Fibroblast of lung (primary cell): ENCODE measurements at regions not wholly inside any gene's neighbourhood (a gene's known extent, or its start where the extent isn't known, plus 50 kb on each side); places are given as distances from the start of the nearest gene placed in this dataset.
"Not testable (repeated sequence)": the region's sequence is repeated elsewhere in the genome, so short reads cannot be mapped to it uniquely, and the experiment has no call there.

Experiments used
- DNase-seq, 2 donors: peaks; one replicate each; pipeline versions ENCODE4 v3.0.0 to v3.0.0-alpha.2; 2010; ENCODE audit warnings: low read depth in 2 of 2
- H2AFZ ChIP-seq: 2 replicates; pipeline ENCODE4 v1.5.1; 2012; ENCODE audit warnings: low read length, control low read depth, inconsistent platforms
- H3K27ac ChIP-seq: 2 replicates; pipeline ENCODE4 v1.5.1; 2011; ENCODE audit warnings: low read length, control low read depth; ENCODE audit not compliant: insufficient read depth
- H3K27me3 ChIP-seq: 2 replicates; pipeline ENCODE4 v1.5.1; 2011; ENCODE audit warnings: mild to moderate bottlenecking, low read length; ENCODE audit not compliant: control insufficient read depth, insufficient read depth
- H3K36me3 ChIP-seq: 2 replicates; pipeline ENCODE4 v1.5.1; 2011; ENCODE audit warnings: low read length; ENCODE audit not compliant: control insufficient read depth, insufficient read depth
- H3K4me1 ChIP-seq: 2 replicates; pipeline ENCODE4 v1.5.1; 2011; ENCODE audit warnings: low read length; ENCODE audit not compliant: control insufficient read depth, insufficient read depth; ENCODE audit errors: extremely low read depth
- H3K4me2 ChIP-seq: 2 replicates; pipeline ENCODE4 v1.5.1; 2011; ENCODE audit warnings: low read length, control low read depth; ENCODE audit not compliant: insufficient read depth; ENCODE audit errors: extremely low read depth
- H3K4me3 ChIP-seq, 4 experiments: fragments of 200-600 bp in 1 of 4; sonication (generic) in 1 of 4; replicated peaks in 1 of 4; 2 replicates each; pipeline ENCODE4 v1.5.1; 2011 to 2016; ENCODE audit warnings: low read length in 4 of 4, low read depth in 3 of 4, mild to moderate bottlenecking in 3 of 4, control low read depth in 2 of 4, inconsistent platforms in 1 of 4, mixed read lengths in 1 of 4; ENCODE audit not compliant: insufficient read depth in 1 of 4; ENCODE audit errors: control extremely low read depth in 1 of 4
- H3K79me2 ChIP-seq: 2 replicates; pipeline ENCODE4 v1.5.1; 2012; ENCODE audit warnings: mild to moderate bottlenecking, low read length, inconsistent platforms; ENCODE audit not compliant: control insufficient read depth, insufficient read depth
- H3K9ac ChIP-seq: 2 replicates; pipeline ENCODE4 v1.5.1; 2011; ENCODE audit warnings: mild to moderate bottlenecking, low read length, control low read depth; ENCODE audit not compliant: insufficient read depth
- H3K9me3 ChIP-seq: 2 replicates; pipeline ENCODE4 v1.5.1; 2012; ENCODE audit warnings: low read depth, low read length; ENCODE audit not compliant: control insufficient read depth, insufficient read depth
- H4K20me1 ChIP-seq: 2 replicates; pipeline ENCODE4 v1.5.1; 2011; ENCODE audit warnings: low read length; ENCODE audit not compliant: control insufficient read depth, insufficient read depth; ENCODE audit errors: extremely low read depth
- CTCF ChIP-seq, 2 donors: IDR thresholded peaks in 1 of 2; conservative IDR thresholded peaks in 1 of 2; 1 replicate in 1 of 2; 2 replicates in 1 of 2; pipeline ENCODE4 v1.5.1; 2011 to 2012; ENCODE audit warnings: low read length in 2 of 2, control low read depth in 1 of 2, inconsistent platforms in 1 of 2, low read depth in 1 of 2, mild to moderate bottlenecking in 1 of 2
- EZH2 ChIP-seq: IDR thresholded peaks from 2 replicates; pipeline ENCODE4 v1.5.1; 2012; ENCODE audit warnings: low read length, control low read depth, mild to moderate bottlenecking; ENCODE audit errors: missing control alignments

- Histone ChIP-seq H3K4me3 (no peak overlapping the region), H2AFZ (no peak overlapping the region), H3K9me3 (no peaks in the 10 kb centered on the region), H3K36me3 (no peaks in the 10 kb centered on the region), H3K27me3 (no peaks in the 10 kb centered on the region), H3K4me1 (no peaks in the 10 kb centered on the region), H3K27ac (no peak overlapping the region), H3K79me2 (no peaks in the 10 kb centered on the region), H4K20me1 (no peaks in the 10 kb centered on the region), H3K9ac (no peak overlapping the region), H3K4me2 (no peak overlapping the region)
- TF ChIP-seq CTCF (conservative IDR thresholded peaks at IDR 0.05 in 1 of 2, IDR thresholded peaks at IDR 0.05 in 1 of 2; ENCODE audit: low read depth in 1 of 2, low read length in 2 of 2), result no peak
- TF ChIP-seq EZH2, result no peak
- DNase-seq, result no peak
Measured at GRCh38 chr7:49488573-49488972, 284.9 kb upstream of the VWC2 start.

GRCh38 chr7:49497471-49497870 is 276.0 kb upstream of the VWC2 start:
- Histone ChIP-seq H3K9ac (no peak overlapping the region), H2AFZ (no peak overlapping the region), H3K36me3 (no peaks in the 10 kb centered on the region), H3K4me2 (no peak overlapping the region), H4K20me1 (no peaks in the 10 kb centered on the region), H3K9me3 (no peaks in the 10 kb centered on the region), H3K79me2 (no peaks in the 10 kb centered on the region), H3K27ac (no peak overlapping the region), H3K4me3 (no peak overlapping the region), H3K27me3 (no peaks in the 10 kb centered on the region), H3K4me1 (no peaks in the 10 kb centered on the region)
- TF ChIP-seq EZH2 (no peak), CTCF (conservative IDR thresholded peaks at IDR 0.05 in 1 of 2, IDR thresholded peaks at IDR 0.05 in 1 of 2; ENCODE audit: low read depth in 1 of 2, low read length in 2 of 2) (no peak)
- no peak for DNase-seq

- Histone ChIP-seq H4K20me1 (no peaks in the 10 kb centered on the region), H3K4me3 (no peak overlapping the region), H3K79me2 (no peaks in the 10 kb centered on the region), H3K4me2 (no peak overlapping the region), H2AFZ (no peak overlapping the region), H3K9ac (no peak overlapping the region), H3K27ac (no peak overlapping the region), H3K4me1 (no peaks in the 10 kb centered on the region), H3K36me3 (no peaks in the 10 kb centered on the region), H3K9me3 (no peaks in the 10 kb centered on the region), H3K27me3 (no peaks in the 10 kb centered on the region)
- no peak for DNase-seq
- TF ChIP-seq EZH2 (no peak), CTCF (conservative IDR thresholded peaks at IDR 0.05 in 1 of 2, IDR thresholded peaks at IDR 0.05 in 1 of 2; ENCODE audit: low read depth in 1 of 2, low read length in 2 of 2) (no peak)
Measured at GRCh38 chr7:49500741-49501140, 272.7 kb upstream of the VWC2 start.

- H3K27me3 ChIP-seq, H4K20me1 ChIP-seq, H3K4me3 ChIP-seq: not testable (repeated sequence)
Measured at GRCh38 chr7:49507206-49507605, 266.2 kb upstream of the VWC2 start.

More at GRCh38 chr7:49507206-49507605, 266.2 kb upstream of the VWC2 start:
- H3K9me3 ChIP-seq, H3K4me1 ChIP-seq, DNase-seq, H2AFZ ChIP-seq, H3K79me2 ChIP-seq, H3K4me2 ChIP-seq, H3K36me3 ChIP-seq, H3K27ac ChIP-seq, H3K9ac ChIP-seq: not testable (repeated sequence)
